SK-N-SH treated with all-trans-retinoic acid at 6 μM for 48 hours (cell line): ENCODE measurements at regions not wholly inside any gene's neighbourhood (a gene's known extent, or its start where the extent isn't known, plus 50 kb on each side); places are given as distances from the start of the nearest gene placed in this dataset.

Source experiments
- BACH2 ChIP-seq: fragments of 250-450 bp; sonication (Bioruptor Pico); IDR thresholded peaks from 2 replicates; pipeline ENCODE4 v1.9.0; 2021; ENCODE audit warnings: mild to moderate bottlenecking, borderline replicate concordance
- ISL1 ChIP-seq: fragments of 250-450 bp; sonication (Bioruptor Pico); IDR thresholded peaks from 2 replicates; pipeline ENCODE4 v2.1.2; 2022; ENCODE audit warnings: mild to moderate bottlenecking, moderate library complexity
- ZNF565 ChIP-seq: fragments of 450-650 bp; formaldehyde crosslinking; conservative IDR thresholded peaks from 2 replicates; pipeline ENCODE4 v1.5.0; 2020; ENCODE audit warnings: low read depth, mild to moderate bottlenecking, moderate library complexity

GRCh38 chr10:128473396-128473795, 347.2 kb upstream of the MKI67 start:
- TF ChIP-seq ISL1 (no peak), ZNF565 (no peak), BACH2 (CRISPR knock-in tag) (no peak)
